HG03095 (cell line): ENCODE measurements at regions not wholly inside any gene's neighbourhood (a gene's known extent, or its start where the extent isn't known, plus 50 kb on each side); places are given as distances from the start of the nearest gene placed in this dataset.
A peak's percentile ranks its signal among the peaks of the same experiment; 100 is the strongest.
"Not testable (repeated sequence)": the region's sequence is repeated elsewhere in the genome, so short reads cannot be mapped to it uniquely, and the experiment has no call there.

ENCODE experiments used
- ATAC-seq: cut with Tn5 transposase; IDR thresholded peaks from one replicate; pipeline ENCODE4 v1.9.1; 2021; ENCODE audit warnings: moderate library complexity; ENCODE audit not compliant: unreplicated experiment

GRCh38 chr7:69365651-69366192 lies 232.6 kb upstream of the AUTS2 start:
- ATAC-seq = no peak

GRCh38 chr7:69367780-69368179 lies 230.5 kb upstream of the AUTS2 start:
- no peak for ATAC-seq

DNA sequence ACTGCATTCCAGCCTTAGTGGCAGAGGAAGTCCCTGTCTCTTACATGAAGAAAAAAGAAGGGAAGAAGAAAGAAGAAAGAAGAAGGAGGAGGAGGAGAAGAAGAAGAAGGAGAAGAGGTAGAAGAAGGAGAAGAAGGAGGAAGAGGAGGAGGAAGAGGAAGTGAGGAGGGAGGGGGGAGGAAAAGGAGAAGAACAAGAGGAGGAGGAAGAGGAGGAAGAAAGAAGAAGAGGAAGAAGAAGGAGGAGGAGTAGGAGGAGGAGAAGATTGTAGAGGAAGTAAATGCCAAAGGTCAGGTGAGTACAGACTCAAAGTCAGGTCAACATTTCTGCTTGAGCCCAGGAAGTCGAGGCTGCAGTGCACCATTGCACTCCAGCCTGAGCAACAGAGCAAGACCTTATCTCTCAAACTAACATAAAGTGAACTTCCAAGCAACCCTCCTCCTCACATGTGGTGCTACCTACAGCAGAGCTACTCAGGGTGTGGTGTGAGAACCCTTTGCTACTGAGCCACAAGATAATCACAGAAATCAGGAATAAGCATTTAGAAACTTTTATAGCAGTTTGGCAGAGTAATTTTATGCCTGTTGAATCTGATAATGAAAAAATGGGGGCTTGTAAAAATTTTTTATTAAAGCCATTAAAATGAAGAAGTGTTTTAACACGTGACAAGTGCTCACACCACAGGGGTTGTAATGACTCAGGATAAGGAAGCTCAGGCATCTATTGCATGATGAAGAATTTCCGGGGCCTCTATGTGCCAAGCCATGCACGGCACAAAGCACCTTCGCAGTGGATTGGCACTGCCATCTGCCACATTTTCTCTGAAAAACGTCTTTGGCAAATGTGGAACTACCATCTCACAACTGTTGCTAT lies 224.9 kb upstream of the AUTS2 start:
- no peak for ATAC-seq

DNA sequence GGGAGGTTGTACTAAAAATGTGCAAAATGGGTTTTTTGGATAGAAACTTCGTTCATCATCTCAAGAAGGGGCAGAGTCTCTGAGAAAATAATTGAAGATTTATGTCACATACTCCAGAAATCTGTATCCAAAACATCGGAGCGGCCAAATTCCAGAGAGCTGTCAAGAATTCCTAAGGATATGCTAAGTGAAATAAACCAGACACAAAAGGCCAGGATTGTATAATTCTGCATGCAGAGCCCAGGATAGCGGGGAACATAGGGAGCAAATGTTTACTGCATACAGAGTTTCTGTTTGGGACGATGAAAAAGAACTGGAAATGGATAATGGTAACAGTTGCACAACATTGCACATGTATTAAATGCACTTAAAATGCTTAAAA lies 224.2 kb upstream of the AUTS2 start:
- no peak for ATAC-seq

DNA sequence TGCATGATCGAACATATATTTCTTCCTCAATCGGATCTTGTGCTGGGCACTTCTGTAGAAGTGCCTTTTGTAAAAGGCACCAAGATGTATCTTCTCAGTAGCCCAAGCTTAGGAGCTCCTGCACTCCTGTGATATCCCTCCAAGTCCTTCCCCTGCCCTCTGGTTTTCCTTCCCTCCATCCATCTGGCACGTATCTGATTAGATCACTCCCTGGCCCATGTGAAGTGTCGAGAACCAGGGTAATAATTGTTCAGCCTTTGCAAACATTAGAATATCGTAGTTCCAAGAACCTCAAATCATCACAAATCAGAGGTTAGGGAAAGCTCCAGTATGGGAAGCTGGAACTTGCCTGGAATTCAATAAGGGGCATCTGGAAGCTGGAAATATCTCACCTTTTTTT lies 221.1 kb upstream of the AUTS2 start:
- no peak for ATAC-seq

- ATAC-seq = no peak
Measured at GRCh38 chr7:69388452-69389137, 209.7 kb upstream of the AUTS2 start.

DNA sequence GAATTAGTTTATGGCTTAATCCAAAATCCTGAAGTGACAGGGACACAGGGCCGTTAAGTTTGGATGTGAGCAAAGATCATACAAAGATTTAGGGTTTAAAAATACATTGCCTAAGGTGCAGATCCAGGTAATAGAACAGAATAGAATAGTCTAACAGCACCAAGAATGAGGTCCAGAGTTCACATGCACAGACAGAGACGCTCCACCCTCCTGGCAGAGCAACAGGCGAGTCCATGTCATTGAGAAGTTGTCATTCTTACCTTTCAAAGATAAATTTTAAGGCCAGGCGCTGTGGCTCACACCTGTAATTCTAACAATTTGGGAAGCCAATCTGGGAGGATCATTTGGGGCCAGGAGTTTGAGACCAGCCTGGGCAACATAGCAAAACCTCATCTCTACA lies 209.1 kb upstream of the AUTS2 start:
- no peak for ATAC-seq

- ATAC-seq = not testable (repeated sequence)
Measured at GRCh38 chr7:69393912-69394311, 204.4 kb upstream of the AUTS2 start.

- no peak for ATAC-seq
Measured at GRCh38 chr7:69395061-69395714, 203.1 kb upstream of the AUTS2 start.

- no peak for ATAC-seq
Measured at GRCh38 chr7:69398986-69399385, 199.3 kb upstream of the AUTS2 start.

DNA sequence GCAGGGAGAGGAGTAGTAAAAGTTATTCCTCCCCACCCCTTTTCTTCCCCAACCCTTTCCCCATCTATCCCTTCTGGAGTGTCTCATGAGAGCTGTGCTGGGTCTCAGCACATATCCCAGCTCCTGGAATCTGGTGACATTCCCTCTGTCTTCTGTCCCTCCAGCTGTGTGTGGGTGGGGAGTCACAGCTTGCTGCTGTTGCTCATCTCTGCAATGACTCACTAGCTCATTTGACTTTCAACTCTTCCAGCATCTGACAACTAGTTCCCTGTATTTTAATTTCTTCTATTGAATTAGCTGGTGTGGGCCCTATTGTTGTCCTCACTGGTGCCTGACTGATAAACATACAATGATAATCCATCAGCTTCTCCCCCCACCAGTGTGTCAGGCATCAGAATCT lies 198.9 kb upstream of the AUTS2 start:
- ATAC-seq = no peak

DNA sequence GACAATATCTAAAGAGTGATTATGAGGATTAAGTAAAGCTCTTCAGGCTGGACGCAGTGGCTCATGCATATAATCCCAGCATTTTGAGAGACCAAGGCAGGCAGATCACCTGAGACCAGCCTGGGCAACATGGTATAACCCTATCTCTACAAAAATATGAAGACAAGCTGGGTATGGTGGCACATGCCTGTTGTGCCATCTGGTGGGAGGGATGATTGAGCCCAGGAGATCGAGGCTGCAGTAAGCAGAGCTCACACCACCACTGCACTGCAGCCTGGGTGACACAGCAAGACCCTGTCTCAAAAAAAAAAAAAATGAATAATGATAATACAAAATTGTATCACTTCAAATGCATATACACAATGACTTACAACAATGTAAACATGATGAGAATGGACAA lies 195.6 kb upstream of the AUTS2 start:
- no peak for ATAC-seq

GRCh38 chr7:69403169-69403568 lies 195.1 kb upstream of the AUTS2 start:
- ATAC-seq = no peak

DNA sequence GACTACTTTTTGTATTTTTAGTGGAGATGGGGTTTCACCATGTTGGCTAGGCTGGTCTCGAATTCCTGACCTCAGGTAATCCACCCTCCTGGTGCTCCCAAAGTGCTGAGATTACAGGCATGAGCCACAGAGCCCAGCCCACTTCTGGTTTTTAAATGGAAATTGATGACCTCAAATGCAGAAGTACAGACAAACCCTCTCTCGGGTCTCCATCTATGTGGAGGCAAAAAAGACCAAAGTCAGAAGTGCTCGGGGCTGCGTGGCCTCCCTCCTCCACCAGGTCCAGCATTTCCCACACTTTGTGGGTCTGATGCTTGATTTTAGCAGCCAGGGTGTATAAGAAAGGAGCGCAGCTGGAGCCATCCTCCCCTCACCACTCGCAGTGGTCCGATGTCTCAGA lies 187.3 kb upstream of the AUTS2 start:
- ATAC-seq = no peak

DNA sequence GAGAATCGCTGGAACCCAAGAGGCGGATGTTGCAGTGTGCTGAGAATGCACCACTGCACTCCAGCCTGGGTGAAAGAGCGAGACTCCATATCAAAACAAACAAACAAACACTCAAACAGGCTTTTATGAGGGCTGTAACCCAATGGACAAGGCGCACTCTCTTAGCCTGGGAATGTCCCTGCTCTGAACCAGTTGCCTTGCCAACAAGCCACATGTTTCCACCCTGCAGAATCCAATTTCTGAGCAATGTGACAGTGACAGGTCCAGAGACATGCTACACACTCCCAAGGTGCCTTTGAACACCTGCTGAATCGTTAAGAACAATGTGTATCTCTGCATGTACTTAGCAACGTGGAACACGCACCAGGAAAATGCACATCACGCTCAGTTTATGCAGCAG lies 186.8 kb upstream of the AUTS2 start:
- no peak for ATAC-seq

- ATAC-seq = peak; percentile 65
Measured at GRCh38 chr7:69412331-69413146, 185.7 kb upstream of the AUTS2 start.

DNA sequence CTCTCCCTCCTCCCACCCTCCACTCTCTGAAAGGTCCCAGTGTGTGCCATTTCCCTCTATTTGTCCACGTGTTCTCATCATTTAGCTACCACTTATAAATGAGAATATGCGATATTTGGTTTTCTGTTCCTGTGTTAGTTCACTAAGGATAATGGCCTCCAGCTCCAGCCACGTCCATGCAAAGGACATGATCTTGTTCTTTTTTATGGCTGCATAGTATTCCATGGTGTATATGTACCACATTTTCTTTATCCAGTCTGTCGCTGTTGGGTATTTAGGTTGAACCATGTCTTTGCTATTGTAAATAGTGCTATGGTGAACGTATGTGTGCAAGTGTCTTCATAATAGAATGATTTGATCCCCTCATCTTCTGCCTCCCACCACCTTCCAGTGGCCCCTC lies 183.7 kb upstream of the AUTS2 start:
- no peak for ATAC-seq

- no peak for ATAC-seq
Measured at GRCh38 chr7:69418869-69419670, 179.2 kb upstream of the AUTS2 start.

DNA sequence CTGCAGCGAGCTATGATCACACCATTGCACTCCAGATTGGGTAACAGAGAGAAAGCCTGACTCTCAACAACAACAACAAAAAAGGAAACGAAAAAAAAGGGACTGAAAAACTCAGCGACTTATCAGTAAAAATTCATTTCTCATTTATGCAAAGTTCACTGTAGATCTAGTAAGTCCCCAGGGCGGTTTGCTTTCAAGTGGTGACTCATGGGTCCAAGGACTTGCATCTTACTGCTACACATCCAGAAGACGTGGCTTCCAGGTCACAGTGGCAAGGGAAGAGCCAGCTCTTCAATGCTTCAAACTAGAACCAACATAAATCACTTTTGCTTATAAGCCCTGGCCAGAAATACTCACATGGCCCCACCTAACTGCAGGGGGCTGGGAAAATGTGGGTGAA lies 178.3 kb upstream of the AUTS2 start:
- no peak for ATAC-seq

- ATAC-seq = no peak
Measured at GRCh38 chr7:69422574-69422985, 175.7 kb upstream of the AUTS2 start.
